ENCODE measurements at regions not wholly inside any gene's neighbourhood (a gene's known extent, or its start where the extent isn't known, plus 50 kb on each side); places are given as distances from the start of the nearest gene placed in this dataset.

- Histone ChIP-seq H3K4me2 (no peak overlapping the region), H3K4me1 (ENCODE audit: low read depth, poor library complexity, severe bottlenecking) (no peaks in the 10 kb centered on the region), H3K36me3 (ENCODE audit: insufficient read depth) (no peaks in the 10 kb centered on the region), H3K27ac (no peak overlapping the region), H3K27me3 (ENCODE audit: insufficient read depth, low read depth) (no peaks in the 10 kb centered on the region), H3K79me2 (ENCODE audit: insufficient read depth, low read depth) (no peaks in the 10 kb centered on the region), H3K9ac (no peak overlapping the region), H4K20me1 (ENCODE audit: insufficient read depth) (no peaks in the 10 kb centered on the region), H3K4me3 (IDR thresholded peaks at IDR 0.05; ENCODE audit: insufficient read depth, low read depth, low read length) (no peak overlapping the region), H2AFZ (ENCODE audit: low read depth) (no peak overlapping the region)
- TF ChIP-seq, protein P1, sequence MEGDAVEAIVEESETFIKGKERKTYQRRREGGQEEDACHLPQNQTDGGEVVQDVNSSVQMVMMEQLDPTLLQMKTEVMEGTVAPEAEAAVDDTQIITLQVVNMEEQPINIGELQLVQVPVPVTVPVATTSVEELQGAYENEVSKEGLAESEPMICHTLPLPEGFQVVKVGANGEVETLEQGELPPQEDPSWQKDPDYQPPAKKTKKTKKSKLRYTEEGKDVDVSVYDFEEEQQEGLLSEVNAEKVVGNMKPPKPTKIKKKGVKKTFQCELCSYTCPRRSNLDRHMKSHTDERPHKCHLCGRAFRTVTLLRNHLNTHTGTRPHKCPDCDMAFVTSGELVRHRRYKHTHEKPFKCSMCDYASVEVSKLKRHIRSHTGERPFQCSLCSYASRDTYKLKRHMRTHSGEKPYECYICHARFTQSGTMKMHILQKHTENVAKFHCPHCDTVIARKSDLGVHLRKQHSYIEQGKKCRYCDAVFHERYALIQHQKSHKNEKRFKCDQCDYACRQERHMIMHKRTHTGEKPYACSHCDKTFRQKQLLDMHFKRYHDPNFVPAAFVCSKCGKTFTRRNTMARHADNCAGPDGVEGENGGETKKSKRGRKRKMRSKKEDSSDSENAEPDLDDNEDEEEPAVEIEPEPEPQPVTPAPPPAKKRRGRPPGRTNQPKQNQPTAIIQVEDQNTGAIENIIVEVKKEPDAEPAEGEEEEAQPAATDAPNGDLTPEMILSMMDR (conservative IDR thresholded peaks at IDR 0.05; ENCODE audit: low read depth, low read length) = no peak
Observed at GRCh38 chr2:41774011-41774605, 273.7 kb upstream of the PKDCC start.

- H3K4me1 ChIP-seq (ENCODE audit: low read depth, poor library complexity, severe bottlenecking) = no peaks in the 10 kb centered on the region
- no peak overlapping the region for H3K9ac ChIP-seq
- no peak overlapping the region for H3K4me3 ChIP-seq (IDR thresholded peaks at IDR 0.05; ENCODE audit: insufficient read depth, low read depth, low read length)
- H3K4me2 ChIP-seq = no peak overlapping the region
- H3K79me2 ChIP-seq (ENCODE audit: insufficient read depth, low read depth) = no peaks in the 10 kb centered on the region
- H3K27ac ChIP-seq = no peak overlapping the region
- H3K36me3 ChIP-seq (ENCODE audit: insufficient read depth) = no peaks in the 10 kb centered on the region
- no peaks in the 10 kb centered on the region for H4K20me1 ChIP-seq (ENCODE audit: insufficient read depth)
- TF ChIP-seq, protein P1 (conservative IDR thresholded peaks at IDR 0.05; ENCODE audit: low read depth, low read length) = no peak
- H2AFZ ChIP-seq (ENCODE audit: low read depth) = no peak overlapping the region
- H3K27me3 ChIP-seq (ENCODE audit: insufficient read depth, low read depth) = no peaks in the 10 kb centered on the region
Observed at GRCh38 chr2:41775366-41776025, 272.3 kb upstream of the PKDCC start.

- Histone ChIP-seq H3K9ac (no peak overlapping the region), H3K4me1 (ENCODE audit: low read depth, poor library complexity, severe bottlenecking) (no peaks in the 10 kb centered on the region), H3K79me2 (ENCODE audit: insufficient read depth, low read depth) (no peaks in the 10 kb centered on the region), H2AFZ (ENCODE audit: low read depth) (no peak overlapping the region), H3K4me3 (IDR thresholded peaks at IDR 0.05; ENCODE audit: insufficient read depth, low read depth, low read length) (no peak overlapping the region), H3K4me2 (no peak overlapping the region), H3K36me3 (ENCODE audit: insufficient read depth) (no peaks in the 10 kb centered on the region), H3K27ac (no peak overlapping the region), H4K20me1 (ENCODE audit: insufficient read depth) (no peaks in the 10 kb centered on the region), H3K27me3 (ENCODE audit: insufficient read depth, low read depth) (no peaks in the 10 kb centered on the region)
- TF ChIP-seq, protein P1 (conservative IDR thresholded peaks at IDR 0.05; ENCODE audit: low read depth, low read length) = no peak
Observed at GRCh38 chr2:41779888-41780287, 267.9 kb upstream of the PKDCC start.

DNA sequence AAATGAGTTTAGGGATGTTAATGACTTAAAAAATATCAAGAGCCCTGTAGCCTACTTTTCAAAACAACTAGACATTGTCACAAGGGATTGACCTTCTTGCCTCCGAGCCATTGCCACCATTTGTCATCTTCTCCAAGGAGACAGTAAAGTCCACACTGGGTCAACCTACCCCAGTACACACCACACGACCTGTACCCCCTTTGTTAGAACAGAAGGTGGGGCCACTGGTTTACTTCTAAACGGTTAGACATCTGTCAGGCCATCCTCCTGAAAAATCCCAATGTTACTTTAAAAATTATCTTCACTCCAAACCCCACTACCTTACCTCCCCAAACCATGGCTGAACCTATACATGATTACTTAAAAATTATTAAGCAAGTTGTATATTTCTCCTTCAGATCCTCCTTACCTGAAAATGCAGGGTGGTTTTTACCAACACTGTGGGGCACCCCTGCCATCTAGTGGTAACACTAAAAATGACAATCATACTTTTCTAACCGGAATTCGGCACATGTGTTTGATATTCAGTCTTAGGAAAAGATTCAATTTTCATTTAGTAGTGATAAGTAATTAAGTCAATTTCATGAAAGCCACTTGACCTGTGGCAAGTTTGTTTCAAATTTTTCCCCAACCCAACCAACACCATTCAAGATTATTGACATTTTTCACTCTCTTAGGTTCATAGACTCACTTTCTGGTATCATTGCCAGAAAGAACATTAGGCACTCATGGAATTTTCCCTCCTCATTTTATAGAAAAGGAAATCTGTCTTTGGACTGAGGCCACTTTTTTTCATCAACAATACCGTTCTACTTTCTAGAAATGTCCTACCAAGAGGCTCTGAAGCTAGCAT lies 265.3 kb upstream of the PKDCC start:
- H3K4me3 ChIP-seq (IDR thresholded peaks at IDR 0.05; ENCODE audit: insufficient read depth, low read depth, low read length) = no peak overlapping the region
- TF ChIP-seq, protein P1 (conservative IDR thresholded peaks at IDR 0.05; ENCODE audit: low read depth, low read length) = peak; percentile 98
- no peak overlapping the region for H3K9ac ChIP-seq
- peak overlapping the region; percentile 14; the same call in 1 of the 2 replicates for H2AFZ ChIP-seq (ENCODE audit: low read depth)
- H3K4me1 ChIP-seq (ENCODE audit: low read depth, poor library complexity, severe bottlenecking) = no peaks in the 10 kb centered on the region
- no peak overlapping the region for H3K27ac ChIP-seq
- H3K27me3 ChIP-seq (ENCODE audit: insufficient read depth, low read depth) = no peaks in the 10 kb centered on the region
- no peaks in the 10 kb centered on the region for H3K36me3 ChIP-seq (ENCODE audit: insufficient read depth)
- H4K20me1 ChIP-seq (ENCODE audit: insufficient read depth) = no peaks in the 10 kb centered on the region
- no peak overlapping the region for H3K4me2 ChIP-seq
- H3K79me2 ChIP-seq (ENCODE audit: insufficient read depth, low read depth) = no peaks in the 10 kb centered on the region
